D341Med (cell line): ENCODE measurements at regions not wholly inside any gene's neighbourhood (a gene's known extent, or its start where the extent isn't known, plus 50 kb on each side); places are given as distances from the start of the nearest gene placed in this dataset.

ENCODE experiments used
- DNase-seq: peaks from one replicate; pipeline ENCODE4 v3.0.0; 2012; ENCODE audit warnings: low spot score

DNA sequence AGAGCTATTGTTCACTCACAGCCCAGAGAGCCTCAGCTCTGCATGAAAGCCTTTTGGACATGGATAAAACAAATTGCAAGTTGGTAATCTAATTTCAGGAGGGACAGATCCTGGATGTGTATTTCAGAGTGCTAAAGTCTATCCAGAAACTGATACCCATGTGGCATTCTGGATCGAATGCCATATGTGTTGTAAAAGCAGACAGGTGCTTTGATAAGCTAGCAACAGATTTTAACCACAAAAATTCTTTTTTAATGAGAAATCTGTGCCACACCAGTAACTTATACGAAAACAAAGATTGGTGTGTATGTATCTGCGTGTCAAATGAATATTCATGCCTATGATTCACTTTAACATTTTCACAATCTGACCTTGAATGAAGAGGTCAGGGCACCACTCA lies 936.6 kb upstream of the MAP3K7 start:
- DNase-seq = no peak

DNA sequence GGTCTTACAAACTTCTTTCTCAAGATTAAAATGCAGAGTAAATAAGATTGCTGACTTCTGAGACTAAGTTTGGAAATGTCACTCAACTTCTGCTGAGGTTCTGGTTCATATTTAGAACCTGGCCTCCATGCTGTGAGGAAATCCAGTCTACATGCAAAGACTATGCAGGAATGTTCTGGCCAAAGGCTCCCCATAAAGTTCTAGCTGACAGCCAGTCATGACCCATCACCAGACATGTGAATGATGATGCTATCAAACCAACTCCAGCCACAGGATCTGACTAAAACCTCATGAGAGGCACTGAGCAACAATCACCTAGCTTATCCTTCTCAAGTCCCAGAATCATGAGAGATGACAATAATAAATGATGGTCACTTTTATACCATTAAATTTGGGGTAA lies 935.1 kb upstream of the MAP3K7 start:
- no peak for DNase-seq

DNA sequence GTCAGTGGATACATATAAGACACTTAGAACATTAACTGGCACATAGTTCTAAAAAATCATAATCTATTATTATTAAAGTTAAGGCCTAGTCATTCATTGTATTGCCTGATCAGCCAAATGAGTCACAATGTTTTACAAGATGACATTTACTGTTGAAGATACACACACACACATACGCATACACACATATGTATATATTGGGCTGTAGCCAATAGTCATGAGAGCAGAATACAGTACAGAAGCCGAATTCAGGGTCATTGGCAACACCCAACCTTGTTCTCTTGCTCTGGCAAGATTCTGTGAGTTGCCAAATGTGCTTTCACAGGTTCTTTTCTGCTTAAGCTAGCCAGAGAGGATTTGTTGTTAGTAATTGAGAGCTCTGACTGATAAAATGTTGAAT lies 922.8 kb upstream of the MAP3K7 start:
- no peak for DNase-seq

DNA sequence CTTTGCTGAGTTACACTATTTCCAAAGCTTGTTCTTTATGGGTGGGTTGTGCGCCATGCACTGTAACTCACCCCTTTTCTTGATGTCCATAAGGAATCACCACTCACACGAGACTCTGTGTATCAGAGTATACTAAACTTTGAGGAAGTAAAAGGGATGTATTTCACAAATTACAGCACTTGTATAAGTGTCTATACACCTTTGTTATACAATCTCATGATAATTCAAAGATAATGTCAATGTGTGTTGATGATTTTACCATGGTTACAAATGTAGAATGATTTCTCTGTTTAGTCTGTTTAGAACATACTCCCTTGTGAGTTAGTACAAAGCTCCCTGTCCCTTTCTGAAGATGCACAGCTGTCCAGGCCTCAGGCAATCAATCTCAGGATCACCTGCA lies 922.2 kb upstream of the MAP3K7 start:
- DNase-seq = no peak

DNA sequence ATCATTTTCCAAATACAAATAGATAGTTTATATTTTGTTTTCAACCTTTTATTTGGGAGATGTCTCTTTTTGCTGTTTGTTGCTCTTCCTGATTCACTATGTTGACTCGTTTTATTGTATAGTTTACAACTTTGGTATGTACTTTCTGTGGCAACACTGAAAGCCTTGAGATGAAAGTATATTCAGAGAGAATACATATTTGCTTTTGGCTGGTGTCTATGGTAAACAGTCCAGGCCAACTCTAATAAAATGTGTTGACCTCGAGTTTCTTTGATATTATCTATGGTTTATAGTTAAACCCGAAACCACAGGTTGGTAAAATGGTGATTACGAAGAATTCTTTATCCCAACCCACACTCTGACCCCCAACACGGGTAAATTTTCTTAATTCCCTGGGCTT lies 919.6 kb upstream of the MAP3K7 start:
- no peak for DNase-seq

DNA sequence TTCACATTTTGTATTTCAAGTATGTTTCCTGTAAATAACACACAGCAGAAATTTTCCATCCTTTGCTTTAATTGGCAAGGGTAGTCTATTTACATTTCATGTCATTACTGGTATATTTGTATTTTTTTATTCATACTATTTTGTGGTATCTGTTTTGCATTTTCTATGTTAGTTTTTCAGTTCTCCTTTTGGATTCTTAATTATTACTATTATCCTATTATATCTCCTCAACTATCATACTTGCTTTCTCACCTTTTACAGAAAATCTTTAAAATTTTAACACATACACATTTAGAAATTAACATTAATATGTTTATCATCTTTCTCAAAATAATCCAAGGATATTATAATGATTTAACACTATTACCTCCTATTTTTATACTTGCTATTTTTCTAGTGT lies 918.3 kb upstream of the MAP3K7 start:
- no peak for DNase-seq

DNA sequence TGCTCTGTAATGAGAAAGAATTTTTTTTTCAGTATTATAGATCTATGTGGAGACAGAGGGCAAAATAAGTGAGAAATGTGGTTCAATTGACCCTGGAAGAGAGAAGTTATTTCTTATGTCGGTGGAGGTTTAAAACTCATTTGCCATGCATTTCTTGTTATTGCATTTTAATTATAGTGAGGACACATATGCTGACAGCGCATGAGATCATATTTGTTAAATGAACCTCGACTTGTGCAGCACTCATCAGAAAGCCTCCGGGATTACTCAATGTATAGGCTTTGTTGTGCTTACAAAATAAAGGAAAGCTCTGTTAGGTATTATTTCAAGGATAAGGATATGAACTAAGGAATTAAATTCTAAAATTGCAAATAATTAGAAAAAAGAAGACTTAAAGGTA lies 915.1 kb upstream of the MAP3K7 start:
- DNase-seq = no peak

DNA sequence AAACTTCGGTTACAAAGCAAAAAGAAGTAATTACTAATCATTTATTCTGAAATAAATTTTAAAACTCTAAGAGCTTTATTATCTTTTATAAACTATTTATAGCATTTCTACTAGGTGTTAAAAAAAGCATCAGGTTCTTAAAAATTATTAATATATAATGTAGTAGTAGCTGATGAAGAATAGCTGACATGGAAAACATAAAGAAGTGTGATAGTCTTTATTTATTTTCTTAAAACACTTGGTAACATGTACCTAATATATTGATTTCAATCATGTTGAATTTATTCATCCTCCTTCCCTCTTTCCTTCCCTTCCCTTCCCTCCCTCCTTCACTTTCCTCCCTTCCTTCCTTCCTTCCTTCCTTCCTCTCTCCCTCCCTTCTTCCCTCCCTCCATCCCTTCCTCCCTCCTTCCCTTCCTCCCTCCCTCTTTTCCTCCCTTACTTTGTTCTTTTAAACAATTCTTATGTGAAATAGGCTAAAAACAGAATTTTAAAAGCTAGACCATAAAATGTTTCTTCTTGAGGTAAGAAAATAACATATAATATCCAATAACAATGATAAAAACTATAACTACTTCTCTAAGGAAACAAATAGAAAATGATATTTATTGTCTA lies 913.9 kb upstream of the MAP3K7 start:
- DNase-seq = no peak

DNA sequence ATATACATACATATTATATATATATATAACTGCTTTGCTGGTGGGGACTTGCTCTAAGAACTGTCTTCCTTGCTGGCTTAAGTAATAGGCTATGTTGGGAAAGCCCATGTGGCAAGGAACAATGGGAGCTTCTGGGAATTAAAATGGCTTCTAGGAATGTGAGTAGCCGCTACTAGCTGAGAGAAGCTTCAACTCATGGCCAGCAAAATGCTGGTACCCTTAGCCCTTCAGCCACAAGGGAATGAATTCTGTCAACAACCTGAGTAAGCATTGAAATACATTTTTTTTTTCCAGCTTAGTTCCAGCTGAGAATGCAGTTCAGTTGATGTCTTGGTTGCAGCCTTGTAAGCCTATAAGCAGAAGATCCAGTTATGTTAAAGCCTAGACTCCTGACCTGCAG lies 911.7 kb upstream of the MAP3K7 start:
- no peak for DNase-seq

DNA sequence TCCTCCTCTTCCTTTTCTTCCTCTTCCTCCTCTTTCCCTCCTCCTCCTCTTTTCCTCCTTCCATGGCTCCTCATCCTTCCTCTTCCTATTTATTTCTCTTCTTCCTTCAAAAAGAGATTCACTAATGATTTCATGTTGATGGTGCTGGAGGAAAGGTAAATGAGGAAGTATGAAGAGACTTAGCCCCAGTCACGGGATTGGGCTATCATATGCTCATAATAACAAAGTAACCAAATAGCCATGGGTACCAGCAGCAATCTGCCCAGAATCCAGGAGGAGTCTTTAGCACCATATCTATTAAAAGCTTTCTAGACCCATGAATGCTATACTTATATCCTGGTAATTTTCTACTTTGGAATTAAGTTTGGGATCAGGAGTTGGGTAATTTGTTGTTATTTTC lies 910.9 kb upstream of the MAP3K7 start:
- no peak for DNase-seq

DNA sequence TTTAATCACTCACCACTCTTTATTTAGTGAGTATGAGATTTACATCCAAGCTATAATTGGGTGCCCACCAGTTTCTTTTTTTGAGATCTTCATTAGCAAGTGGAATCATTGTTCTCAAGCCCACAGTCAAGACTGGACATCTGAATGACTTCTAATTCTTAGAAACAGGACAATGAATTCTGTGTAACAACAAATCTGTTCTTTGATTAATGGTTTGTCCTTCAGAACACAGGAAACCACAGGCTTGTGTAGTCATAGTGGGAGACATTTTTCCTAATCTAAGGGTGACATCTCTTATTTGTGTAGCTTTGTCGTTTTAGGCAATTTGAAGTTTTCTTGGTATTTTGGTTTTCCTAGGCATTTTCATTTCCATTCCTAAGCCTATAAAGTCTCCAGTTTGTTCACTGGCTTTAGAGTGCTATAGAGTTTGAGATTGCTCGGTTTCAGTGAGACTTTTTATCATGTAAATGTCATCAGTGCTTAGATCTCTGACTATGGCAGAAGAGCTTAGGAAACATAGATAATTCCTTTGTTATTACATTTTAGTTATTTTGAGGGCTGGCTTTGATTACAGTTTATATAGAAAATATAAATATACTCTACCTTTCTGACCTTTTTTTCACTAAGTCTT lies 903.9 kb upstream of the MAP3K7 start:
- no peak for DNase-seq

DNA sequence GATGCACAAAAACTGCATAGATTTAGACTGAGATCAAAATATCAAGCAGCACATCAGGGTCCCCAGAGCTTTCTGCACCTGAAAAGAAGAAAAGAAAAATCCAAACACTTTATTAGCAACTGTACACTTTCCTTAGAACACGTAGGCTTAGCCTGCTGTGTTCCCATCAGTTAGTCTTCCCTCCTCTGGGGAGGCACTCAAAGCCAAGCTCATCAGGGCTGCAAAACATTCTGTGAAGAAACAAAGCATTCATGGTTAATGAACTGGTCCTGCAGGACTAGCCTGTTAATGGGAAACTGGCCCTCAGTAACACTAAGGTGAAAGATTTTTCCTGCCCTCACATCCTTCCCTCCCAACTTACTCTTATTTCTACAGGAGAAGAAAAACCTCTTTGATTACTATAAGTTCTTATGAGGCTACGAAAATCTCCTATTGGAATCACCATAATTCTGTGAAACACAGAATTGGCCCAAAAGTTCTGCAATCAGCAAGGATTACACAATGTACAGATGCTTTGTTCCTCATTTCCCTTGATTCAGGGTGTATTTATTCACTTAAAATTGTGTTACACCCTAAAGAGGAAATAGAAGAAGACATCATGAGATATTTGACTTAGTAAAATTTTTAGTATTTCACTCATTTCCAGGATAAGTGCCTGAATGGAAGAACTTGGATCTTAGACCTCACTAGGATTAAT lies 901.0 kb upstream of the MAP3K7 start:
- DNase-seq = no peak

DNA sequence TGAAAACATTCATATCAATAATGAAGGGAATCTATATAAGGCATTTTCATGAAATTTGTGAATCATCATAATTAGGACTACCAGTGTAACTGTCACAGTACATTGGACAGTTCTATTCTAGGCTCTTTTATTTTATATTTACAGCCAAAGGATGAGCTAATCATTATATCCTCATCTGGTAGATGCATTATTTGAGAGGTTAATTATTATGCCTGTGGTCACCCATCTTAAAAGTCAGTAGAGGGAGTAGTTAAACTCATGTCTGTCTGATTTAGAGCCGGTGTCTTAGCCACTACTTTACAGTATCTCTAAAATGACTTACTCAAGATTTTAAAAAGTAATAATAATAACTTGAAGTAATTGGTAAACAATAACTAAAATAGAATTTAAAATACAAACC lies 899.3 kb upstream of the MAP3K7 start:
- DNase-seq = no peak

DNA sequence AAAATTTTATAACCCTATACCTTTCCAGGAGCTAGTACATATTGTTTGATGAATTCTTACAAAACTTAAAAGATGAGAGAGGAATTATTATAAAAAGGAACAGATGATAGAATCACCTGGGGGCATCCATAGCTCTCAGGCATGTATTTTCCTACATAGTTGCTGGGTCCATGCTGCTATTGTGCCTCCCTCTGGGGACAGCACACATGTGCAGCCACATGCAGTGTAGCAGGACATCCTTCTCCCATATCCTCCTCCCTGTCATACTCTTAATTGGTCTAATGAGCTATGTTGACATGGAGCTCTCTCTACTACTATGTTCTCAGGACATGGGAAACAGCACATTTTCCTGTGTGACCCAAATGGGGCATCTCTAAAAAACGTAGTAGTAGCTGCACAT lies 898.2 kb upstream of the MAP3K7 start:
- DNase-seq = no peak

DNA sequence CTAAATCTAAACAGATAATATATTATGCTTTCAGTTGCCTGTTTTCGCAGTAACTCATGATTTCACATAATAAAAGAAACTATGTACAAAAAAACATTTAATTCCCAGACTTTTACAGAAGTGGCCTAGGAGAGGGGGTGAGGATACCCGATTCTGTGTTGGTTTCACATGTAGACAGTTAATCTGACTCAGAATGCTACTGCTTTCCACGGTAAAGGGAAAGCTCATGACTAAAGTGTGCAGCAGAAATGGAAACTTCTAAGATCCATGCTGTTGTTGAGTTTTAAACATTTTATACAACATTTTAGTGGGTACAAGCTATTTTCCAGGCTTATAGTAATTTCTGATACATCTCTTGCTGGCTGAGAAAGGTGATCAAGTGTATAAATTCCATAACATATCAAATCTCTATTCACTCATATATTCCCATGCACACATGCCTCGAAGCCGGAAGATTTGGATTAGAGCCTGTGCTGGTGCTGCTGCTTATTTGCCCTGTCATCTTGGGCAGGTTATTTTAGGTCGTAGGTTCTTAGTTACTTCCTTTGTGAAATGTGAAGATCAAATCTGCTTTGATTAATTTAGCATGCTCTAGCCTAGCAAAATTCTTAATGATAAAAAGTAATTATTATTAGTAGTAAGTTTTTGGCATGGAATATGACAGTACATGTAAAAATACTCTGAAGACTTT lies 896.7 kb upstream of the MAP3K7 start:
- DNase-seq = no peak

DNA sequence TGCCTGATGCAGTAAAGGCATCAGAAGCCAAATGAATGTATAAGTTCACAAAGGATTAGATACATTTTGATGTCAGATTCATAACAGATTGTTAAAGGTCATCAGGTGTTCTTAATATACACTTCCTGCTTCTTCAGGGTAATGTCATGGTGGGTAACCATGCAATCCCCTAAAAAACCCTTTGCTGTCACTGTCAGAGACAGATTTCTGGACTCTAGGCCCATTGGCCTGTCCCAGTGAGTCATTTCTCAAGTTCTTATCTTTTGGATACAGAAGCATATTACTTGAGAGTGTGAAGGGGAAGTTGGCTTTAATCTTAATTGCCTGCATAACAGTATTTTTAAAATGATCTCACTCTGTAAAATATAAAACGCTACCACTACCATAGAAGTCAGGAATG lies 895.6 kb upstream of the MAP3K7 start:
- DNase-seq = no peak

DNA sequence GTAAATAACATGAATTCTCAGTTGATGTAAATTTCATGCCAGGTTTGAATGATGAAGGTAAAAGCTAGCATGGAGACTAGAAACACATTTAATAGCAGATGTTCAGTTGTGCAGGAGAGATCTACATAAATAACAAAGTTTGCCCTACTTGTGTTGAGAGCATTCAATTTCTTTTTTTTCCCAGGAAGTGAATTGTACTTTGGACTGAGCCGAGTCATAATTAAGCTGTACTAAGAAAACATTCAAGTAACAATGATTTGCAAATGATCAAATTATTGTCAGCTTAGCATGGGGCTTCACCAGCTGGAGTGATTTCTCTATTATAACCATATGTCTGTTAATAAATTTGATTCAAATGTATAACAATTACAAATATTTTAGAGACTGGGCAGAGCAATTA lies 893.5 kb upstream of the MAP3K7 start:
- no peak for DNase-seq

DNA sequence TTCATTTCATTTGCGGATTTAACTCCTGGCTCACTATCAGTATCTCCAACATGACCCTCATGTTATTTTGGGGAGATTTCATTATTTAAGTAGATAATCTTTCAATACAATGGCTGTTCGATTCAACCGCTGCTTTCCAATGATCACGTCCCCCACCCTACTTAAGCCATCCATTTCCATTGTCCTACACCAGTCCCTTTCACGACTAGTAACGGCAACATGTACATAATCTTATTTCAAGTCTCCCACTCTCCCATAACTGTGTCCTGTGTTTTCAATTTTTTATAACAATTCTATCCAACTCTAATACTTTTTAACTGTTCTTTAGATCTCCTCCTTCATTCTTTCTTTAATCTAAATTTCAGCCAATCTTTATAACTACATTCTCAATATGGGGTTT lies 890.8 kb upstream of the MAP3K7 start:
- no peak for DNase-seq

DNA sequence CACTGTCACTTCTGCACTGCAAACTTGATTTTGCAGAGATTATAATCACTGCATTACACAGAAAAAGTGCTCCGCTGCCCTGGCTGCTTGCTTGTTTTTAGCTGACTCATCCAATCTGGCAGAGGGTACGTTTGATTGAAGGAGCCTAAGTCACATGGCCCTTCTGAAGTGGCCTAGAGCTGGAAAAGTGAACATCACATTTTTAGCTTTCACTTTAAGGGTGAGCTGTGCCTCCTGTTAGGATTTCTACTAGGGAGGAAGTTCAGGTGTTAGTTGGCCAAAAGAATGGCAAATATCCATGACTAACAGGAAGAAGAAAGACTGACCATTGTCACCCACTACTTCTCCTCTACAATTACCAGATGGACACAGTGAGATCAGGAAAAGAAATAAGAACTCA lies 889.1 kb upstream of the MAP3K7 start:
- DNase-seq = no peak

DNA sequence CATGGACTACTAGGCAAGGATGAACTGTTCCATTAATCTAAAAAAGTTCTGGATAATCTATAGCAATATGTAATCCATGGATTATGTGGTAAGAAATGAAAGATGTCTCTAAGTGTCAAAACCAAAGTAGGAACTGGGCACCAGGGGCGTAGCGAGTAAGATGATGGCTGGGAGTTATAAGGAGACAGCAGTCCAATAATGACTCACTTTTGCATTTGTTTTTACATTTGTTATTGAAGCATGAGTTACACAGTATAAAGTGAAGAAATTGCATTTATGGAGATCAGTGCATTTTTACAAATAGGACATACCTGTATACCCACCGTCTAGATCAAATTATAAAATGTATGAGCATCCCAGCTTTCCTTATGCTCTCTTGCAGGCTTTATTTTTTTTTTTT lies 878.5 kb upstream of the MAP3K7 start:
- no peak for DNase-seq

DNA sequence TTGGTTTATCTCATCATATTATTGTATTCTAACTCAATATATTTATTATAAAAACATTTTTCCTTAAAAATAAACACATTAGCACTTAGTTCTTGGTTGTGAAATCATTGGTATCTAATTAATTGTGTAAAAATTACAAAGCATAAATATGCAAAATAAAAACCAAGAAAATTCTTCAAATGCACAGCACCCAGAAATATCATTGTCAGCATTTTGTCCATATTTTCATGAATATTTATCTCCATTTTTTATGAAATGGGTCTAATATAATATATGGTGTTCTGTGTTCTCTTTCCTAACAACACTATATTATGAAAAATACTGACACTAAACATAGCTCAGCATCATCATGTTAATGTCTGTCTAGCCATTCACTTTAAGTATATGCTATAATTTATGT lies 877.8 kb upstream of the MAP3K7 start:
- DNase-seq = no peak

DNA sequence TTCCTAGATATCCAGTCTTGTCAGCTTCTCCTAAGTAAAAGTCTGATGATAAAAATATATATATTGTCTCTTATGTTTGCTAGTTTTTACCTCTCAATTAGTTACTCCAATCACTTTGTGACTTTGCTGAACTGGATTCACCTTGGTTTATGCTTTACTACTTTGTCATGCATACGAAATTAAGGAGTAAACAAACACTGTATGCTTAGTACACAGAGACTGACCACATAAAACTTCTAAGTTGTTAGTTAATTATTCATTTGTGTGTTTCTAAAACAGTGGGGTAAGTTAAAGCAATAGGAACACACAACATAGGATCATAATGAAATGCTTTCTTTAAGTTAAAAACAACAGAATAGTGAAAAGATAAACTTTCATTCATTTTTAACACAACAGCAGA lies 877.3 kb upstream of the MAP3K7 start:
- no peak for DNase-seq

DNA sequence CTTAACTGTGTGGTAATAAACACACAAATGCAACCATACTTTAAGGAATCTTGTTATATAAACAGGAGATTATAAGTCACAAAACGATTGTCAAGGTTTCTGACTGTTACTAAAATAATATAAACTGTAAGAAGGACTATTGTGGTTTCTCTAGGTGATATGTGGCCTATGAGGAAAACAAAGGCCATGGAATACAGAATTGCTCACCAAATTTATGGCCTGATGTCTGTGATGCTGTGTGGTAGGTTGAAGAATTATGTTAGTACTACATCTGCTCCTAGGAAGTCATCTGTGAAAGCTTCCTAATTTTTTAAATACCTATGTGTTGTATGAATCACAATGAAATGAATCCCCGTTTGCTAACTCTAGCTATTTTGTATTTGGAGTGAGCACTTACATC lies 875.4 kb upstream of the MAP3K7 start:
- no peak for DNase-seq
